22Rv1 (cell line): ENCODE measurements at regions not wholly inside any gene's neighbourhood (a gene's known extent, or its start where the extent isn't known, plus 50 kb on each side); places are given as distances from the start of the nearest gene placed in this dataset.
A peak's percentile ranks its signal among the peaks of the same experiment; 100 is the strongest.

ENCODE experiments used
- H3K27ac ChIP-seq: fragments of 450-650 bp; 2 replicates; pipeline ENCODE4 v1.5.1; 2017
- CTCF ChIP-seq: fragments of 450-650 bp; IDR thresholded peaks from 2 replicates; pipeline ENCODE4 v1.5.1; 2017; ENCODE audit warnings: mild to moderate bottlenecking
- ZFX ChIP-seq: fragments of 450-650 bp; IDR thresholded peaks from 2 replicates; pipeline ENCODE4 v1.6.1; 2017; ENCODE audit warnings: antibody characterized with exemption, borderline replicate concordance

GRCh38 chr1:166471359-166471758 lies 304.6 kb upstream of the FAM78B start:
- no peak for TF ChIP-seq ZFX
- TF ChIP-seq CTCF = no peak

GRCh38 chr1:166479052-166479631 lies 312.3 kb upstream of the FAM78B start:
- no peak overlapping the region for H3K27ac ChIP-seq
- no peak for TF ChIP-seq ZFX
- peak; percentile 95 for TF ChIP-seq CTCF

More at GRCh38 chr1:166471359-166471758, 304.6 kb upstream of the FAM78B start:
- H3K27ac ChIP-seq = no peak overlapping the region

GRCh38 chr1:166484471-166484870 lies 317.7 kb upstream of the FAM78B start:
- TF ChIP-seq ZFX = no peak
- no peak for TF ChIP-seq CTCF
- H3K27ac ChIP-seq = no peak overlapping the region

- H3K27ac ChIP-seq = no peak overlapping the region
- TF ChIP-seq ZFX = no peak
- no peak for TF ChIP-seq CTCF
Observed at GRCh38 chr1:166484871-166485270, 318.1 kb upstream of the FAM78B start.

- TF ChIP-seq ZFX (no peak), CTCF (no peak)
- H3K27ac ChIP-seq = no peak overlapping the region
Observed at GRCh38 chr1:166485620-166486019, 318.8 kb upstream of the FAM78B start.

GRCh38 chr1:166488327-166488726 lies 321.5 kb upstream of the FAM78B start:
- H3K27ac ChIP-seq = no peak overlapping the region
- TF ChIP-seq CTCF (no peak), ZFX (no peak)

- no peak overlapping the region for H3K27ac ChIP-seq
Observed at GRCh38 chr1:166489356-166489669, 322.5 kb upstream of the FAM78B start.

More at GRCh38 chr1:166489356-166489669, 322.5 kb upstream of the FAM78B start:
- TF ChIP-seq ZFX (no peak), CTCF (no peak)
